ENCODE measurements at regions not wholly inside any gene's neighbourhood (a gene's known extent, or its start where the extent isn't known, plus 50 kb on each side); places are given as distances from the start of the nearest gene placed in this dataset.

DNA sequence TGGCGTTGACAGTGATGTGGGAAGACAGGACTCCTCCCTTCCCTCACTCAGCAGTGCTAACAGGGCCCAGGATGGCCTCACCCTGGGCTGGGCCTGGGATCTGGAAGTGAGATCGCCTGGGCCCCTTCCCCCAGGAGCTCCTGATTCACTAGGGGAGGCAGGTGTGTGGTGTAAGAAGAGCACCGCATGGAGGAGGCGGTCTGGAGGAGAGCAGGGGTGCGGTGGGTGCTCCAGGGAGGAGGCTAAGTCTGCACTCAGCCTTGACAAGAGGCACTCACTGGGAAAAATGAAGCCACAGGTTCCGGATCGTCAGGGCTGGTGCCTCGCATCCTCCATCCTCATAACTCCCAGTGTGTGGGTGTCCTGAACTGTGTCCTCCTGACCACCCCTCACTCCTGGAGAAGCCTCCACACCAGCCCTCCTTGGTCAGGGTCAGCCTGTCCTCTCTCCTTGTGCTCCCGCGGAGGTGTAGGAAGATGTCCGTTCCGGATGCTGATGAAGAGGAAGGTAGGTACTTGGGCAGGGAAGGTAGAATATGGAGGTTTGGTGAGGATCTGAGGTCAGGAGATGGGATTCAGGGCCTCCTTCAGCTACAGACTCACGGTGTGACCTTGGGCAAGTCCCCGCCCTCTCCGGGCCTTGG is 142.1 kb upstream of the WNT4 start (continued):
- TF ChIP-seq ZNF114 (CRISPR knock-in tag; IDR thresholded peaks at IDR 0.05) = no peak

DNA sequence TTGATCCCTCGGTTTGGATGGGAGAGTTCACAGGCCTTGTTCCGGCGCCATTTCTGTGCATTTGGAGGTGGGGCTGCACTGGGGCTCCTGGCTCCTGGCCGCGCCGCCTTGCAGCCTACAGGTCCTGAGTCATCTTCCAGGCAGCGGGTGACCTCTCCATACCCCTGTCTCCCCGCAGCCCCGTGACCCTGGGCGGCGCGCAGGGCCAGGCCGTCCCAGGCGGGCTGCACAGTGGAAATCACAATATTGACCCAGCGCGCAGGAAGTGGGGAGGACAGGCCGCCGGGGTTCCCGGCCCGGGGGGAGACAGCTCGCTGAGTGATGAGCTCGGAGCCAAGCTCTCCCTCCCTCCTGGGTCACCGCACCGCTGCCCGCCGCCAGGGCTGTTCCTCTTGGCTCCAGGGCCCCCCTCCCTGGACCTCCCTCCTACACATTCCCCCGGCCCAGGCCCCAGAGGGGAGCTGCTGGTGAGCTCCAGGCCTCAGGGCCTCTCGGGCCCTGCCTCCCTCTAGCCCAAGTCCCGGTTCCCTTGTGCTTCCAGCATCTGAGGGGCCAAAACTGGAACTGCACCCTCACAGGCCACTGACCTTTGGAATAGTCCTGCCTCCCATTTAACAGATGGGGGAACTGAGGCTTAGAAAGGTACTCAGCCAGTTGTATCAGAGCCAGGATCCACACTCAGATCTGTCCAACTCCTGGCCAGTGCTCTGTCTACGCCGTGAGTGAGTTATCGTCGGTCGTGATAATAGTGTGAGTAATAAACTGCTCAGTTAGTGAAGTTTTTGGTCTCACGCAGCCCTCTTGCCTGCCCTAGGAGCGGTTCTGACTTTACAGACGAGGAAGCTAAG is 142.9 kb upstream of the WNT4 start:
- ATAC-seq (no peak), DNase-seq (ENCODE audit: low spot score) (no peak)
- peaks cover 9% of the 10 kb centered on the region for H3K27me3 Mint-ChIP-seq (ENCODE audit: insufficient read depth, low read depth, poor library complexity)
- peaks cover 3% of the 10 kb centered on the region; the same call in 1 of the 3 replicates for H3K4me1 Mint-ChIP-seq
- Histone ChIP-seq H2AFZ (0 out of 2 replicates have a peak overlapping the region, but pooled peaks have one; percentile 23), H3F3A (replicated peaks; ENCODE audit: low read depth) (no peaks in the 10 kb centered on the region), H3K36me3 (ENCODE audit: insufficient read depth) (no peaks in the 10 kb centered on the region), H3K4me3 (no peak overlapping the region), H3K27ac (ENCODE audit: low read depth) (no peak overlapping the region), H3K4me2 (no peak overlapping the region), H3K27me3 (ENCODE audit: insufficient read depth) (no peaks in the 10 kb centered on the region), H3K9me2 (ENCODE audit: insufficient read depth) (no peaks in the 10 kb centered on the region), H3K4me1 (ENCODE audit: insufficient read depth) (no peaks in the 10 kb centered on the region; the same call in 1 of the 2 replicates), H4K20me1 (replicated peaks; ENCODE audit: insufficient read depth) (no peaks in the 10 kb centered on the region), H3K79me2 (replicated peaks; ENCODE audit: insufficient read depth) (no peaks in the 10 kb centered on the region)
- H3K4me3 Mint-ChIP-seq = no peak overlapping the region
- no peaks in the 10 kb centered on the region for H3K9me3 Mint-ChIP-seq
- no peaks in the 10 kb centered on the region; the same call in 2 of the 3 replicates for H3K36me3 Mint-ChIP-seq (ENCODE audit: low read depth)
- no peak overlapping the region for H3K27ac Mint-ChIP-seq
- TF ChIP-seq, protein P1, sequence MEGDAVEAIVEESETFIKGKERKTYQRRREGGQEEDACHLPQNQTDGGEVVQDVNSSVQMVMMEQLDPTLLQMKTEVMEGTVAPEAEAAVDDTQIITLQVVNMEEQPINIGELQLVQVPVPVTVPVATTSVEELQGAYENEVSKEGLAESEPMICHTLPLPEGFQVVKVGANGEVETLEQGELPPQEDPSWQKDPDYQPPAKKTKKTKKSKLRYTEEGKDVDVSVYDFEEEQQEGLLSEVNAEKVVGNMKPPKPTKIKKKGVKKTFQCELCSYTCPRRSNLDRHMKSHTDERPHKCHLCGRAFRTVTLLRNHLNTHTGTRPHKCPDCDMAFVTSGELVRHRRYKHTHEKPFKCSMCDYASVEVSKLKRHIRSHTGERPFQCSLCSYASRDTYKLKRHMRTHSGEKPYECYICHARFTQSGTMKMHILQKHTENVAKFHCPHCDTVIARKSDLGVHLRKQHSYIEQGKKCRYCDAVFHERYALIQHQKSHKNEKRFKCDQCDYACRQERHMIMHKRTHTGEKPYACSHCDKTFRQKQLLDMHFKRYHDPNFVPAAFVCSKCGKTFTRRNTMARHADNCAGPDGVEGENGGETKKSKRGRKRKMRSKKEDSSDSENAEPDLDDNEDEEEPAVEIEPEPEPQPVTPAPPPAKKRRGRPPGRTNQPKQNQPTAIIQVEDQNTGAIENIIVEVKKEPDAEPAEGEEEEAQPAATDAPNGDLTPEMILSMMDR (conservative IDR thresholded peaks at IDR 0.05; ENCODE audit: low read depth in 2 of 2) = no peak
- no peak for TF ChIP-seq CREB1 (CRISPR knock-in tag; IDR thresholded peaks at IDR 0.05; ENCODE audit: low read depth)
- TF ChIP-seq, protein P2, sequence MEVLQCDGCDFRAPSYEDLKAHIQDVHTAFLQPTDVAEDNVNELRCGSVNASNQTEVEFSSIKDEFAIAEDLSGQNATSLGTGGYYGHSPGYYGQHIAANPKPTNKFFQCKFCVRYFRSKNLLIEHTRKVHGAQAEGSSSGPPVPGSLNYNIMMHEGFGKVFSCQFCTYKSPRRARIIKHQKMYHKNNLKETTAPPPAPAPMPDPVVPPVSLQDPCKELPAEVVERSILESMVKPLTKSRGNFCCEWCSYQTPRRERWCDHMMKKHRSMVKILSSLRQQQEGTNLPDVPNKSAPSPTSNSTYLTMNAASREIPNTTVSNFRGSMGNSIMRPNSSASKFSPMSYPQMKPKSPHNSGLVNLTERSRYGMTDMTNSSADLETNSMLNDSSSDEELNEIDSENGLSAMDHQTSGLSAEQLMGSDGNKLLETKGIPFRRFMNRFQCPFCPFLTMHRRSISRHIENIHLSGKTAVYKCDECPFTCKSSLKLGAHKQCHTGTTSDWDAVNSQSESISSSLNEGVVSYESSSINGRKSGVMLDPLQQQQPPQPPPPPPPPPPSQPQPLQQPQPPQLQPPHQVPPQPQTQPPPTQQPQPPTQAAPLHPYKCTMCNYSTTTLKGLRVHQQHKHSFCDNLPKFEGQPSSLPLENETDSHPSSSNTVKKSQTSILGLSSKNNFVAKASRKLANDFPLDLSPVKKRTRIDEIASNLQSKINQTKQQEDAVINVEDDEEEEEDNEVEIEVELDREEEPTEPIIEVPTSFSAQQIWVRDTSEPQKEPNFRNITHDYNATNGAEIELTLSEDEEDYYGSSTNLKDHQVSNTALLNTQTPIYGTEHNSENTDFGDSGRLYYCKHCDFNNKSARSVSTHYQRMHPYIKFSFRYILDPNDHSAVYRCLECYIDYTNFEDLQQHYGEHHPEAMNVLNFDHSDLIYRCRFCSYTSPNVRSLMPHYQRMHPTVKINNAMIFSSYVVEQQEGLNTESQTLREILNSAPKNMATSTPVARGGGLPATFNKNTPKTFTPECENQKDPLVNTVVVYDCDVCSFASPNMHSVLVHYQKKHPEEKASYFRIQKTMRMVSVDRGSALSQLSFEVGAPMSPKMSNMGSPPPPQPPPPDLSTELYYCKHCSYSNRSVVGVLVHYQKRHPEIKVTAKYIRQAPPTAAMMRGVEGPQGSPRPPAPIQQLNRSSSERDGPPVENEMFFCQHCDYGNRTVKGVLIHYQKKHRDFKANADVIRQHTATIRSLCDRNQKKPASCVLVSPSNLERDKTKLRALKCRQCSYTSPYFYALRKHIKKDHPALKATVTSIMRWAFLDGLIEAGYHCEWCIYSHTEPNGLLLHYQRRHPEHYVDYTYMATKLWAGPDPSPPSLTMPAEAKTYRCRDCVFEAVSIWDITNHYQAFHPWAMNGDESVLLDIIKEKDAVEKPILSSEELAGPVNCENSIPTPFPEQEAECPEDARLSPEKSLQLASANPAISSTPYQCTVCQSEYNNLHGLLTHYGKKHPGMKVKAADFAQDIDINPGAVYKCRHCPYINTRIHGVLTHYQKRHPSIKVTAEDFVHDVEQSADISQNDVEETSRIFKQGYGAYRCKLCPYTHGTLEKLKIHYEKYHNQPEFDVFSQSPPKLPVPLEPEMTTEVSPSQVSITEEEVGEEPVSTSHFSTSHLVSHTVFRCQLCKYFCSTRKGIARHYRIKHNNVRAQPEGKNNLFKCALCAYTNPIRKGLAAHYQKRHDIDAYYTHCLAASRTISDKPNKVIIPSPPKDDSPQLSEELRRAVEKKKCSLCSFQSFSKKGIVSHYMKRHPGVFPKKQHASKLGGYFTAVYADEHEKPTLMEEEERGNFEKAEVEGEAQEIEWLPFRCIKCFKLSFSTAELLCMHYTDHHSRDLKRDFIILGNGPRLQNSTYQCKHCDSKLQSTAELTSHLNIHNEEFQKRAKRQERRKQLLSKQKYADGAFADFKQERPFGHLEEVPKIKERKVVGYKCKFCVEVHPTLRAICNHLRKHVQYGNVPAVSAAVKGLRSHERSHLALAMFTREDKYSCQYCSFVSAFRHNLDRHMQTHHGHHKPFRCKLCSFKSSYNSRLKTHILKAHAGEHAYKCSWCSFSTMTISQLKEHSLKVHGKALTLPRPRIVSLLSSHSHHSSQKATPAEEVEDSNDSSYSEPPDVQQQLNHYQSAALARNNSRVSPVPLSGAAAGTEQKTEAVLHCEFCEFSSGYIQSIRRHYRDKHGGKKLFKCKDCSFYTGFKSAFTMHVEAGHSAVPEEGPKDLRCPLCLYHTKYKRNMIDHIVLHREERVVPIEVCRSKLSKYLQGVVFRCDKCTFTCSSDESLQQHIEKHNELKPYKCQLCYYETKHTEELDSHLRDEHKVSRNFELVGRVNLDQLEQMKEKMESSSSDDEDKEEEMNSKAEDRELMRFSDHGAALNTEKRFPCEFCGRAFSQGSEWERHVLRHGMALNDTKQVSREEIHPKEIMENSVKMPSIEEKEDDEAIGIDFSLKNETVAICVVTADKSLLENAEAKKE (CRISPR knock-in tag; IDR thresholded peaks at IDR 0.05) = no peak
- TF ChIP-seq, protein P3, sequence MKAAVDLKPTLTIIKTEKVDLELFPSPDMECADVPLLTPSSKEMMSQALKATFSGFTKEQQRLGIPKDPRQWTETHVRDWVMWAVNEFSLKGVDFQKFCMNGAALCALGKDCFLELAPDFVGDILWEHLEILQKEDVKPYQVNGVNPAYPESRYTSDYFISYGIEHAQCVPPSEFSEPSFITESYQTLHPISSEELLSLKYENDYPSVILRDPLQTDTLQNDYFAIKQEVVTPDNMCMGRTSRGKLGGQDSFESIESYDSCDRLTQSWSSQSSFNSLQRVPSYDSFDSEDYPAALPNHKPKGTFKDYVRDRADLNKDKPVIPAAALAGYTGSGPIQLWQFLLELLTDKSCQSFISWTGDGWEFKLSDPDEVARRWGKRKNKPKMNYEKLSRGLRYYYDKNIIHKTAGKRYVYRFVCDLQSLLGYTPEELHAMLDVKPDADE (IDR thresholded peaks at IDR 0.05) = no peak
- TF ChIP-seq NANOG (IDR thresholded peaks at IDR 0.05; ENCODE audit: borderline replicate concordance) = no peak
- TF ChIP-seq, protein P4, sequence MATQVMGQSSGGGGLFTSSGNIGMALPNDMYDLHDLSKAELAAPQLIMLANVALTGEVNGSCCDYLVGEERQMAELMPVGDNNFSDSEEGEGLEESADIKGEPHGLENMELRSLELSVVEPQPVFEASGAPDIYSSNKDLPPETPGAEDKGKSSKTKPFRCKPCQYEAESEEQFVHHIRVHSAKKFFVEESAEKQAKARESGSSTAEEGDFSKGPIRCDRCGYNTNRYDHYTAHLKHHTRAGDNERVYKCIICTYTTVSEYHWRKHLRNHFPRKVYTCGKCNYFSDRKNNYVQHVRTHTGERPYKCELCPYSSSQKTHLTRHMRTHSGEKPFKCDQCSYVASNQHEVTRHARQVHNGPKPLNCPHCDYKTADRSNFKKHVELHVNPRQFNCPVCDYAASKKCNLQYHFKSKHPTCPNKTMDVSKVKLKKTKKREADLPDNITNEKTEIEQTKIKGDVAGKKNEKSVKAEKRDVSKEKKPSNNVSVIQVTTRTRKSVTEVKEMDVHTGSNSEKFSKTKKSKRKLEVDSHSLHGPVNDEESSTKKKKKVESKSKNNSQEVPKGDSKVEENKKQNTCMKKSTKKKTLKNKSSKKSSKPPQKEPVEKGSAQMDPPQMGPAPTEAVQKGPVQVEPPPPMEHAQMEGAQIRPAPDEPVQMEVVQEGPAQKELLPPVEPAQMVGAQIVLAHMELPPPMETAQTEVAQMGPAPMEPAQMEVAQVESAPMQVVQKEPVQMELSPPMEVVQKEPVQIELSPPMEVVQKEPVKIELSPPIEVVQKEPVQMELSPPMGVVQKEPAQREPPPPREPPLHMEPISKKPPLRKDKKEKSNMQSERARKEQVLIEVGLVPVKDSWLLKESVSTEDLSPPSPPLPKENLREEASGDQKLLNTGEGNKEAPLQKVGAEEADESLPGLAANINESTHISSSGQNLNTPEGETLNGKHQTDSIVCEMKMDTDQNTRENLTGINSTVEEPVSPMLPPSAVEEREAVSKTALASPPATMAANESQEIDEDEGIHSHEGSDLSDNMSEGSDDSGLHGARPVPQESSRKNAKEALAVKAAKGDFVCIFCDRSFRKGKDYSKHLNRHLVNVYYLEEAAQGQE (IDR thresholded peaks at IDR 0.05; ENCODE audit: unreplicated experiment) = no peak
- no peak for TF ChIP-seq POLR2AphosphoS5 (IDR thresholded peaks at IDR 0.05; ENCODE audit: low read depth)
- no peak for TF ChIP-seq ZNF331 (CRISPR knock-in tag; IDR thresholded peaks at IDR 0.05; ENCODE audit: low read depth)
- no peak for TF ChIP-seq EZH2phosphoT487 (IDR thresholded peaks at IDR 0.05; ENCODE audit: unreplicated experiment)
- no peak for TF ChIP-seq STAT1 (IDR thresholded peaks at IDR 0.05; ENCODE audit: unreplicated experiment)
